ENCODE measurements at regions not wholly inside any gene's neighbourhood (a gene's known extent, or its start where the extent isn't known, plus 50 kb on each side); places are given as distances from the start of the nearest gene placed in this dataset.

DNA sequence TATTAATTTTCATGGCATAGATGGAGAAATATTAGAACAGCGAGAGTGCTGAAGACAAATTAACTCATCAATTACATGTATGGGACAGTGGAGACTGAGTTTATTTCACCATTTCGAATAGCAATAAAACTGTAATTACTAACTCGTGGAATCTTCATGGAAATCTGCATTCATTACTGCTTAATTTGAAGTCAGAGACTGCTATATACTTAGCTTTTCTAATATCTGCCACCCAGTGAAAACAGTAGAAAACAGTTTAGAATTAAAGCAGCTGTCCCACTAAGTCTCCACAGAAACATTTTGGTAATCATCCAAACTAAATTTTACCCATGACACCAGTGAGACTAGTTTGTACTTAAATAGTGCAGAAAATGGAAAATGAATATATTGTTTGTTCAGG is 56.8 kb downstream of the IZUMO3 start:
- ATAC-seq (no peak), DNase-seq (no peak)
- no peak overlapping the region for H3K27ac ChIP-seq
- H3K4me3 ChIP-seq = no peak overlapping the region
- 62 to 76% (median 71%) methylated on average over 3 of the region's 3 CpGs for WGBS, 4 donors
- H3K4me1 ChIP-seq = no peaks in the 10 kb centered on the region
- H3K27me3 ChIP-seq = no peaks in the 10 kb centered on the region
- H3K36me3 ChIP-seq = no peaks in the 10 kb centered on the region
- intact Hi-C loops (cut with DNase I) = no loop called here
- no peak for TF ChIP-seq POLR2A (IDR thresholded peaks at IDR 0.05)
- TF ChIP-seq, protein P1, sequence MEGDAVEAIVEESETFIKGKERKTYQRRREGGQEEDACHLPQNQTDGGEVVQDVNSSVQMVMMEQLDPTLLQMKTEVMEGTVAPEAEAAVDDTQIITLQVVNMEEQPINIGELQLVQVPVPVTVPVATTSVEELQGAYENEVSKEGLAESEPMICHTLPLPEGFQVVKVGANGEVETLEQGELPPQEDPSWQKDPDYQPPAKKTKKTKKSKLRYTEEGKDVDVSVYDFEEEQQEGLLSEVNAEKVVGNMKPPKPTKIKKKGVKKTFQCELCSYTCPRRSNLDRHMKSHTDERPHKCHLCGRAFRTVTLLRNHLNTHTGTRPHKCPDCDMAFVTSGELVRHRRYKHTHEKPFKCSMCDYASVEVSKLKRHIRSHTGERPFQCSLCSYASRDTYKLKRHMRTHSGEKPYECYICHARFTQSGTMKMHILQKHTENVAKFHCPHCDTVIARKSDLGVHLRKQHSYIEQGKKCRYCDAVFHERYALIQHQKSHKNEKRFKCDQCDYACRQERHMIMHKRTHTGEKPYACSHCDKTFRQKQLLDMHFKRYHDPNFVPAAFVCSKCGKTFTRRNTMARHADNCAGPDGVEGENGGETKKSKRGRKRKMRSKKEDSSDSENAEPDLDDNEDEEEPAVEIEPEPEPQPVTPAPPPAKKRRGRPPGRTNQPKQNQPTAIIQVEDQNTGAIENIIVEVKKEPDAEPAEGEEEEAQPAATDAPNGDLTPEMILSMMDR (IDR thresholded peaks at IDR 0.05) = no peak
- H3K9me3 ChIP-seq = peaks cover 0 to 5% (median 0%) of the 10 kb centered on the region in 12 donors

DNA sequence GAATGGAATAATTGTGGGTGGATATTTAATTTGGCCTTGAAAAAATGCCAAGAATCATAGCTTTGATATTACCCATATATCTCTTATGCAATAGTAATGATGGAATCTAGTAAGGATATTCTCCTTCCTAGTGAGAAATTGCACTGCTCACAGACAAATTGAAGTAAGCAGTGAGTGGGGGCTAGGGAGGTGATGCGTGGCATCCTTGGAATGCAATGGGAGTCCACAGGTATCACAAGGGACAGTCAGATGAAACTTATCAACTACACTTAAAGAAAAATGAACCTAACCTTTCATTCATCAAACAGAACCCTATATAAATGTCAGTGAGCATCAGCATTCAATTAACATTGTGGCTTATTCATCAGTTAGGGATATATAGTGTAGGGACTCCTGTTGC is 57.8 kb downstream of the IZUMO3 start:
- no peak for TF ChIP-seq POLR2A (IDR thresholded peaks at IDR 0.05)
- TF ChIP-seq, protein P1 (IDR thresholded peaks at IDR 0.05) = no peak
- 70 to 88% (median 75%) methylated on average over 1 of the region's 1 CpG for WGBS, 4 donors
- H3K27ac ChIP-seq = no peak overlapping the region
- peaks cover 0 to 3% (median 0%) of the 10 kb centered on the region in 12 donors for H3K9me3 ChIP-seq
- ATAC-seq (no peak), DNase-seq (no peak)
- H3K27me3 ChIP-seq = no peaks in the 10 kb centered on the region
- no peaks in the 10 kb centered on the region for H3K4me1 ChIP-seq
- H3K4me3 ChIP-seq = no peak overlapping the region
- intact Hi-C loops (cut with DNase I) = no loop called here
- H3K36me3 ChIP-seq = no peaks in the 10 kb centered on the region

DNA sequence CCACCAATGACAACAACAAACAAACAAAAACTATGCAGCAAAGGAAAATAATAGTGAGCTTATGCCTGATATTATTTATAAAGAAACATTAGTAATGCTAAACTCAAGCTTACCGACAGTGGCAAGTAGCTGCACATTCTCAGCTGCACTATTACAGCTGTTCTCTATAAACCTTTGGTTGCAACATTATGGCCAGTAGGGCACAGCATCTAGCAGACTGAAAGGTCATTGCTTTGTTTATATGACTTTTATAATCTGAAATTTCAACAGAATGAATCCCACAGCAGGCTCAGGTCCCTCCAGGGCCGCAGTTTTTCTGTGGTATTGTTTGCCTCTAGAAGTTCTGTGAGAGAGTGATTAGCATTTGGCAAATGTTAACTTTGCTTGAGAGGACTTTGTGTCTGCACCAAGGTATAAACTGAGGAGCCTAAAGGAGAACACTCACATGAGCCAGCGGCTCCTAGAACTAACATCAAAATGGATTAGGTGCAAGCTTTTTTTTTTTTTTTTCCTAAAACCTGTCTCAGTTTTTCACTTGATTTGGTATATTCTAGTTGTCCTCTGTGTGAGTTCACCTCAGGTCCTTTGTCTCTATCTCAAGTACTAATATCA is 58.3 kb downstream of the IZUMO3 start:
- no peak for ATAC-seq
- H3K36me3 ChIP-seq = no peaks in the 10 kb centered on the region
- H3K4me3 ChIP-seq = no peak overlapping the region
- peaks cover 0 to 3% (median 0%) of the 10 kb centered on the region in 12 donors for H3K9me3 ChIP-seq
- WGBS, 4 donors = 57 to 63% (median 60%) methylated on average over 3 of the region's 3 CpGs
- no peak for TF ChIP-seq POLR2A (IDR thresholded peaks at IDR 0.05)
- TF ChIP-seq, protein P1 (IDR thresholded peaks at IDR 0.05) = no peak
- H3K4me1 ChIP-seq = no peaks in the 10 kb centered on the region
- no peak overlapping the region for H3K27ac ChIP-seq
- intact Hi-C loops (cut with DNase I) = no loop called here
- no peak for DNase-seq
- no peaks in the 10 kb centered on the region for H3K27me3 ChIP-seq

DNA sequence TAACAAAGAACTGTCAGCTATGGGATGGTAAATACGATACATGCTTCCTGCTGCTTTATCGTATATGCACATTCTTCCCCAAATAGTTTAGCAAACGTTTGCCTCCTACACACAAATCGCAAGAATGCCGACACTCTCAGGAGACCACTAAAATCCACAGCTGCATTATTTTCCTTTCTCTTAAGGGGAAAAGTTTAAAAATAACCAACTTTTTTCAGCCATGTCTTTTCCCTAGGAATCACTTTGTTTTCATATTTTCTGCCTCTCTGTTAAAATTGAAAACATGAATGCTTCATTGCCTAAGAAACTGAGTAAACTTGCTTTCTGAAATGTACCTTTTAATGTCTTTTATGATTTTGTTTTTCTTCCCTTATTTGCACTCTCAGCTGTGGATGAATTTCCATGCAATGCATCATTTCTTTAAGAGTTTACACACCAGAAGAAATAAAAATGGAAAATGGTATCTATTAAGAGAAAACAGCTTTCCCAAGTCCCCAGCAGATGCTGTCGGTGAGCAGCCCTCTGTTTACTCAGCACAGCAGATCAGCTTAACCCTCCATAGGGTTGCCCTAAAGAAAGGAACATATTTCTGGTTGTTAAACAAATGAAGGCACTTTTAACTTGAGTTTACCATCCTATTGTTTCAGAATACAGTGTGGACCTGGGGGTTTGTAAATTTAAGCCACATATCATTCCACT is 66.2 kb downstream of the IZUMO3 start:
- intact Hi-C loops (cut with DNase I) = no loop called here
- no peak for ATAC-seq
- Histone ChIP-seq H3K27me3 (no peaks in the 10 kb centered on the region), H3K27ac (no peak overlapping the region), H3K4me3 (no peak overlapping the region), H3K36me3 (no peaks in the 10 kb centered on the region), H3K4me1 (no peaks in the 10 kb centered on the region), H3K9me3 (no peaks in the 10 kb centered on the region)
- 22 to 25% (median 25%) methylated on average over 6 of the region's 6 CpGs for WGBS, 4 donors
- TF ChIP-seq, protein P1 (IDR thresholded peaks at IDR 0.05) = no peak
- TF ChIP-seq POLR2A (IDR thresholded peaks at IDR 0.05) = no peak
- DNase-seq = no peak
